GM21381 (cell line): ENCODE measurements at regions not wholly inside any gene's neighbourhood (a gene's known extent, or its start where the extent isn't known, plus 50 kb on each side); places are given as distances from the start of the nearest gene placed in this dataset.

Source experiments
- ATAC-seq: cut with Tn5 transposase; IDR thresholded peaks from one replicate; pipeline ENCODE4 v1.9.1; 2021; ENCODE audit warnings: mild to moderate bottlenecking, moderate library complexity; ENCODE audit not compliant: unreplicated experiment

GRCh38 chr2:19045151-19045550, 313.3 kb downstream of the OSR1 start:
- no peak for ATAC-seq

- no peak for ATAC-seq
Observed at GRCh38 chr2:19043893-19044292, 314.5 kb downstream of the OSR1 start.

- no peak for ATAC-seq
Observed at GRCh38 chr2:19041434-19042041, 316.9 kb downstream of the OSR1 start.

- no peak for ATAC-seq
Observed at GRCh38 chr2:19038071-19039015, 320.1 kb downstream of the OSR1 start.

GRCh38 chr2:19036091-19036490, 322.3 kb downstream of the OSR1 start:
- no peak for ATAC-seq

- ATAC-seq: no peak
Observed at GRCh38 chr2:19035238-19035637, 323.2 kb downstream of the OSR1 start.

GRCh38 chr2:19033240-19033639, 325.2 kb downstream of the OSR1 start:
- ATAC-seq: no peak

GRCh38 chr2:19031642-19032041, 326.8 kb downstream of the OSR1 start:
- no peak for ATAC-seq

GRCh38 chr2:19029655-19030054, 328.8 kb downstream of the OSR1 start:
- ATAC-seq: no peak

GRCh38 chr2:19028587-19029375, 329.6 kb downstream of the OSR1 start:
- ATAC-seq: no peak

- no peak for ATAC-seq
Observed at GRCh38 chr2:19027626-19028025, 330.8 kb downstream of the OSR1 start.

- no peak for ATAC-seq
Observed at GRCh38 chr2:19026261-19026660, 332.2 kb downstream of the OSR1 start.

- ATAC-seq: no peak
Observed at GRCh38 chr2:19022334-19022733, 336.1 kb downstream of the OSR1 start.

- ATAC-seq: no peak
Observed at GRCh38 chr2:19021721-19022120, 336.7 kb downstream of the OSR1 start.

GRCh38 chr2:19021100-19021476, 337.3 kb downstream of the OSR1 start:
- no peak for ATAC-seq

GRCh38 chr2:19020144-19021099, 338.0 kb downstream of the OSR1 start:
- no peak for ATAC-seq

- no peak for ATAC-seq
Observed at GRCh38 chr2:19009510-19009909, 348.9 kb downstream of the OSR1 start.

GRCh38 chr2:19003554-19003953, 354.9 kb downstream of the OSR1 start:
- no peak for ATAC-seq

GRCh38 chr2:19000776-19001175, 357.6 kb downstream of the OSR1 start:
- ATAC-seq: no peak

- no peak for ATAC-seq
Observed at GRCh38 chr2:18999198-18999597, 359.2 kb downstream of the OSR1 start.
